CD14-positive monocyte (primary cell): ENCODE measurements at regions not wholly inside any gene's neighbourhood (a gene's known extent, or its start where the extent isn't known, plus 50 kb on each side); places are given as distances from the start of the nearest gene placed in this dataset.
"Not testable (repeated sequence)": the region's sequence is repeated elsewhere in the genome, so short reads cannot be mapped to it uniquely, and the experiment has no call there.

Experiments
- DNase-seq, 3 donors: peaks; one replicate each; pipeline ENCODE4 v3.0.0-alpha.2; 2011 to 2022
- H2AFZ ChIP-seq: 2 replicates; pipeline ENCODE4 v1.6.0; 2012; ENCODE audit warnings: mild to moderate bottlenecking, low read depth, low read length, inconsistent platforms; ENCODE audit not compliant: insufficient read depth, poor library complexity, severe bottlenecking
- H3K27ac ChIP-seq, 2 donors: 1 replicate in 1 of 2; 2 replicates in 1 of 2; pipeline ENCODE4 v1.5.1; 2012 to 2013; ENCODE audit warnings: low read length in 2 of 2, control low read depth in 1 of 2, inconsistent platforms in 1 of 2, low read depth in 1 of 2, mild to moderate bottlenecking in 1 of 2
- H3K27me3 ChIP-seq, 2 donors: one replicate each; pipeline versions ENCODE4 v1.6.0 to v1.6.1; 2011 to 2013; ENCODE audit warnings: low read length in 2 of 2; ENCODE audit not compliant: control insufficient read depth in 2 of 2, insufficient read depth in 2 of 2
- H3K36me3 ChIP-seq, 2 donors: replicated peaks in 1 of 2; 1 replicate in 1 of 2; 2 replicates in 1 of 2; pipeline versions ENCODE4 v1.5.1 to v1.6.1; 2012 to 2013; ENCODE audit warnings: low read length in 2 of 2, control low read depth in 1 of 2, inconsistent platforms in 1 of 2, mild to moderate bottlenecking in 1 of 2; ENCODE audit not compliant: insufficient read depth in 2 of 2, control insufficient read depth in 1 of 2
- H3K4me1 ChIP-seq, 2 donors: 1 replicate in 1 of 2; 2 replicates in 1 of 2; pipeline versions ENCODE4 v1.5.1 to v1.6.1; 2012 to 2013; ENCODE audit warnings: low read length in 2 of 2, control low read depth in 1 of 2, inconsistent platforms in 1 of 2, mild to moderate bottlenecking in 1 of 2, moderate library complexity in 1 of 2; ENCODE audit not compliant: insufficient read depth in 2 of 2, control insufficient read depth in 1 of 2
- H3K4me2 ChIP-seq: replicated peaks from 2 replicates; pipeline ENCODE3; 2012; ENCODE audit warnings: low read length, moderate library complexity, mild to moderate bottlenecking; ENCODE audit not compliant: poor library complexity, severe bottlenecking; ENCODE audit errors: extremely low read depth
- H3K4me3 ChIP-seq, 3 experiments: fragments of 200-600 bp in 1 of 3; sonication (generic) in 1 of 3; replicated peaks in 1 of 3; 1 replicate in 2 of 3; 2 replicates in 1 of 3; pipeline ENCODE4 v1.5.1; 2011 to 2013; ENCODE audit warnings: low read length in 3 of 3, mild to moderate bottlenecking in 3 of 3, control low read depth in 2 of 3, low read depth in 2 of 3, inconsistent platforms in 1 of 3, moderate library complexity in 1 of 3
- H3K79me2 ChIP-seq: 2 replicates; pipeline ENCODE4 v1.6.0; 2012; ENCODE audit warnings: mild to moderate bottlenecking, control low read depth, inconsistent platforms, low read length, moderate library complexity; ENCODE audit not compliant: insufficient read depth
- H3K9ac ChIP-seq: 2 replicates; pipeline ENCODE4 v1.6.0; 2017; ENCODE audit warnings: low read length, mild to moderate bottlenecking; ENCODE audit not compliant: insufficient read depth, poor library complexity, severe bottlenecking
- H3K9me3 ChIP-seq, 2 donors: replicated peaks in 1 of 2; 1 replicate in 1 of 2; 2 replicates in 1 of 2; pipeline versions ENCODE4 v1.5.1 to v1.6.1; 2012 to 2013; ENCODE audit warnings: low read length in 2 of 2, control low read depth in 1 of 2; ENCODE audit not compliant: control insufficient read depth in 1 of 2, insufficient read depth in 1 of 2
- H4K20me1 ChIP-seq: 2 replicates; pipeline ENCODE4 v1.6.0; 2012; ENCODE audit warnings: mild to moderate bottlenecking, low read length, control low read depth, moderate library complexity; ENCODE audit not compliant: insufficient read depth
- H3K27ac Mint-ChIP-seq, 7 donors: one replicate each; pipeline ENCODE4 v1.8.0; 2020; ENCODE audit warnings: mild to moderate bottlenecking in 7 of 7, mixed read lengths in 7 of 7, moderate library complexity in 6 of 7, inconsistent platforms in 2 of 7
- H3K27me3 Mint-ChIP-seq, 3 donors: one replicate each; pipeline ENCODE4 v1.8.0; 2021 to 2022; ENCODE audit warnings: low read depth in 3 of 3, mild to moderate bottlenecking in 3 of 3, mixed read lengths in 3 of 3, moderate library complexity in 3 of 3, inconsistent platforms in 1 of 3
- H3K36me3 Mint-ChIP-seq, 2 donors: one replicate each; pipeline ENCODE4 v1.8.0; 2020; ENCODE audit warnings: mixed read lengths in 2 of 2, inconsistent platforms in 1 of 2, mild to moderate bottlenecking in 1 of 2
- H3K4me1 Mint-ChIP-seq: one replicate; pipeline ENCODE4 v1.8.0; 2020; ENCODE audit warnings: mild to moderate bottlenecking, mixed read lengths
- H3K4me3 Mint-ChIP-seq, 2 donors: one replicate each; pipeline ENCODE4 v1.8.0; 2020; ENCODE audit warnings: mild to moderate bottlenecking in 2 of 2, mixed read lengths in 2 of 2, moderate library complexity in 1 of 2
- H3K9me3 Mint-ChIP-seq, 7 donors: one replicate each; pipeline ENCODE4 v1.8.0; 2020 to 2022; ENCODE audit warnings: mixed read lengths in 7 of 7, mild to moderate bottlenecking in 6 of 7, moderate library complexity in 6 of 7, inconsistent platforms in 2 of 7
- WGBS: methylation state at CpG from one replicate; pipeline ENCODE4 v1.1.5; 2013; ENCODE audit warnings: missing lambda C conversion rate; ENCODE audit not compliant: insufficient coverage; 5-methylcytosine and 5-hydroxymethylcytosine counted together
- intact Hi-C, 2 donors: fragments of 100-400 bp; cut with micrococcal nuclease; formaldehyde crosslinking; loops; one replicate each; pipeline versions ENCODE4 v1.15.0 to v1.15.1; 2023

- H3K27me3 Mint-ChIP-seq, intact Hi-C loops, H3K27ac ChIP-seq, H3K36me3 ChIP-seq, H3K4me1 Mint-ChIP-seq, H2AFZ ChIP-seq, H3K4me2 ChIP-seq, H3K9me3 ChIP-seq, H3K9ac ChIP-seq, DNase-seq, H3K4me3 Mint-ChIP-seq, H3K27me3 ChIP-seq, H4K20me1 ChIP-seq, H3K27ac Mint-ChIP-seq, H3K79me2 ChIP-seq, H3K4me3 ChIP-seq, H3K9me3 Mint-ChIP-seq, H3K4me1 ChIP-seq, H3K36me3 Mint-ChIP-seq: not testable (repeated sequence)
Measured at GRCh38 chr2:87663347-87663746, 84.5 kb upstream of the PLGLB2 start.

- H3K27ac ChIP-seq, DNase-seq, H3K36me3 Mint-ChIP-seq, H3K79me2 ChIP-seq, intact Hi-C loops, H3K4me1 ChIP-seq, H3K9me3 Mint-ChIP-seq, H3K27ac Mint-ChIP-seq, H2AFZ ChIP-seq, H3K9ac ChIP-seq, H3K9me3 ChIP-seq, H4K20me1 ChIP-seq, H3K27me3 ChIP-seq, H3K4me3 ChIP-seq, H3K36me3 ChIP-seq, H3K27me3 Mint-ChIP-seq, H3K4me2 ChIP-seq, H3K4me1 Mint-ChIP-seq, H3K4me3 Mint-ChIP-seq: not testable (repeated sequence)
Measured at GRCh38 chr2:87667027-87667426, 80.9 kb upstream of the PLGLB2 start.

- H3K9ac ChIP-seq, DNase-seq, H3K9me3 ChIP-seq, intact Hi-C loops, H2AFZ ChIP-seq, H3K27me3 Mint-ChIP-seq, H3K4me1 ChIP-seq, H3K36me3 Mint-ChIP-seq, H3K36me3 ChIP-seq, H3K27ac Mint-ChIP-seq, H3K4me1 Mint-ChIP-seq, H3K27ac ChIP-seq, H3K27me3 ChIP-seq, H3K4me3 Mint-ChIP-seq, H3K4me3 ChIP-seq, H3K79me2 ChIP-seq, H3K4me2 ChIP-seq, H4K20me1 ChIP-seq, H3K9me3 Mint-ChIP-seq: not testable (repeated sequence)
- WGBS = no CpG with 5 or more reads among the region's 5 CpGs
Measured at GRCh38 chr2:87668361-87668760, 79.5 kb upstream of the PLGLB2 start.

- 100% methylated on average over 2 of the region's 8 CpGs for WGBS
- H3K4me3 ChIP-seq, H2AFZ ChIP-seq, H3K27ac ChIP-seq, H3K9me3 ChIP-seq, H3K27me3 ChIP-seq, H4K20me1 ChIP-seq, H3K4me3 Mint-ChIP-seq, H3K4me1 ChIP-seq, DNase-seq, intact Hi-C loops, H3K27me3 Mint-ChIP-seq, H3K4me2 ChIP-seq, H3K9me3 Mint-ChIP-seq, H3K79me2 ChIP-seq, H3K36me3 Mint-ChIP-seq, H3K9ac ChIP-seq, H3K4me1 Mint-ChIP-seq, H3K36me3 ChIP-seq, H3K27ac Mint-ChIP-seq: not testable (repeated sequence)
Measured at GRCh38 chr2:87669633-87670231, 78.2 kb upstream of the PLGLB2 start.
